ENCODE measurements at regions not wholly inside any gene's neighbourhood (a gene's known extent, or its start where the extent isn't known, plus 50 kb on each side); places are given as distances from the start of the nearest gene placed in this dataset.

- Histone ChIP-seq H3K27ac (ENCODE audit: low read depth, low read length) (no peak overlapping the region), H3K27me3 (ENCODE audit: control insufficient read depth, insufficient read depth, low read length) (no peaks in the 10 kb centered on the region), H3K4me3 (ENCODE audit: low read depth, low read length) (no peak overlapping the region), H3K9me3 (ENCODE audit: control insufficient read depth, insufficient read depth, low read length) (peaks cover 13% of the 10 kb centered on the region)
- ChIA-PET POLR2A (no interaction called here), CTCF (no interaction called here)
- no peak for DNase-seq (ENCODE audit: low read depth, low spot score)
- no peak for TF ChIP-seq CTCF (IDR thresholded peaks at IDR 0.05; ENCODE audit: low read depth, low read length)
Observed at GRCh38 chr21:20592463-20592862, 405.7 kb upstream of the NCAM2 start.

- no peaks in the 10 kb centered on the region for H3K27me3 ChIP-seq (ENCODE audit: control insufficient read depth, insufficient read depth, low read length)
- CTCF ChIA-PET, result no interaction called here
Observed at GRCh38 chr21:20603236-20603635, 395.0 kb upstream of the NCAM2 start.

GRCh38 chr21:20611008-20611407 lies 387.2 kb upstream of the NCAM2 start:
- Histone ChIP-seq H3K4me3 (ENCODE audit: low read depth, low read length) (no peak overlapping the region), H3K27ac (ENCODE audit: low read depth, low read length) (no peak overlapping the region), H3K27me3 (ENCODE audit: control insufficient read depth, insufficient read depth, low read length) (no peaks in the 10 kb centered on the region), H3K9me3 (ENCODE audit: control insufficient read depth, insufficient read depth, low read length) (peaks cover 10% of the 10 kb centered on the region)
- POLR2A ChIA-PET, result no interaction called here
- no peak for TF ChIP-seq CTCF (IDR thresholded peaks at IDR 0.05; ENCODE audit: low read depth, low read length)
- no peak for DNase-seq (ENCODE audit: low read depth, low spot score)
- CTCF ChIA-PET, result no interaction called here

More at GRCh38 chr21:20603236-20603635, 395.0 kb upstream of the NCAM2 start:
- no peak for DNase-seq (ENCODE audit: low read depth, low spot score)
- Histone ChIP-seq H3K9me3 (ENCODE audit: control insufficient read depth, insufficient read depth, low read length) (peaks cover 13% of the 10 kb centered on the region), H3K27ac (ENCODE audit: low read depth, low read length) (no peak overlapping the region), H3K4me3 (ENCODE audit: low read depth, low read length) (no peak overlapping the region)
- POLR2A ChIA-PET, result no interaction called here
- no peak for TF ChIP-seq CTCF (IDR thresholded peaks at IDR 0.05; ENCODE audit: low read depth, low read length)

GRCh38 chr21:20613654-20614053 lies 384.6 kb upstream of the NCAM2 start:
- peaks cover 10% of the 10 kb centered on the region for H3K9me3 ChIP-seq (ENCODE audit: control insufficient read depth, insufficient read depth, low read length)
- TF ChIP-seq CTCF (IDR thresholded peaks at IDR 0.05; ENCODE audit: low read depth, low read length), result no peak
- ChIA-PET POLR2A (no interaction called here), CTCF (no interaction called here)
- DNase-seq (ENCODE audit: low read depth, low spot score), result no peak
- no peak overlapping the region for H3K27ac ChIP-seq (ENCODE audit: low read depth, low read length)
- no peak overlapping the region for H3K4me3 ChIP-seq (ENCODE audit: low read depth, low read length)
- no peaks in the 10 kb centered on the region for H3K27me3 ChIP-seq (ENCODE audit: control insufficient read depth, insufficient read depth, low read length)

GRCh38 chr21:20617130-20617529 lies 381.1 kb upstream of the NCAM2 start:
- peaks cover 10% of the 10 kb centered on the region for H3K9me3 ChIP-seq (ENCODE audit: control insufficient read depth, insufficient read depth, low read length)
- H3K4me3 ChIP-seq (ENCODE audit: low read depth, low read length), result no peak overlapping the region
- H3K27ac ChIP-seq (ENCODE audit: low read depth, low read length), result no peak overlapping the region
- CTCF ChIA-PET, result no interaction called here
- no peaks in the 10 kb centered on the region for H3K27me3 ChIP-seq (ENCODE audit: control insufficient read depth, insufficient read depth, low read length)
- no peak for DNase-seq (ENCODE audit: low read depth, low spot score)
- POLR2A ChIA-PET, result no interaction called here
- no peak for TF ChIP-seq CTCF (IDR thresholded peaks at IDR 0.05; ENCODE audit: low read depth, low read length)

All from AG04450 (cell line).